ENCODE measurements at regions not wholly inside any gene's neighbourhood (a gene's known extent, or its start where the extent isn't known, plus 50 kb on each side); places are given as distances from the start of the nearest gene placed in this dataset.
"Not testable (repeated sequence)": the region's sequence is repeated elsewhere in the genome, so short reads cannot be mapped to it uniquely, and the experiment has no call there.

GRCh38 chr4:188287169-188287894 lies 148.1 kb downstream of the TRIML1 start:
- DNase-seq: no peak

DNA sequence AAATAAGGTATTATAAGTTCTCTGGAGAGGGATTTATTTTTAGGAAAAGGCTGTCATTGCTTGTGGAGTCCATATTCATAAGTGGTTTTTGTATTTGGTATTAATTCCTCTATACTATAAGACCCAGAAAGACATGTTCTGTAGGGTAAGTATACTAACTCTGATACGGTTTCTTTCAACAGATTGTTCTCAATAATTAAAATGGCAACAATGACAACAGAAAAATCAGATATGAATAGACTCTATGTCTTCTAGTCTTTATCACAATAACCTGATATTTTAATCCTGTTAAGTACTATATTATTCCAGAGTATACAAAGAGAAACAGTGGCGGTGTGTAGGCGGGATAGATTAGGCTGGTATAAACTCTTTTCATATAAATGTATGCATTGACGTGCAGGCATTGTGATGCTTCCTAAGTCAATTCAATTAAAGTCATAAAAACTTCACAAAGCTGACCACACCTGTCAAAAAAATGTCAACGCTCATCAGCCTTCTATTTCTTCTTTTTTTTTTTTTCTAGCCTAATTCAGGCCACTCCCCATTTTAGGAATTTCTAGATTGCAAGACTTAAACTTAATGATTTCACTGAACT lies 150.4 kb downstream of the TRIML1 start:
- no peak for DNase-seq

GRCh38 chr4:188295899-188296298 lies 156.7 kb downstream of the TRIML1 start:
- DNase-seq: no peak

GRCh38 chr4:188296331-188296730 lies 157.1 kb downstream of the TRIML1 start:
- DNase-seq: no peak

DNA sequence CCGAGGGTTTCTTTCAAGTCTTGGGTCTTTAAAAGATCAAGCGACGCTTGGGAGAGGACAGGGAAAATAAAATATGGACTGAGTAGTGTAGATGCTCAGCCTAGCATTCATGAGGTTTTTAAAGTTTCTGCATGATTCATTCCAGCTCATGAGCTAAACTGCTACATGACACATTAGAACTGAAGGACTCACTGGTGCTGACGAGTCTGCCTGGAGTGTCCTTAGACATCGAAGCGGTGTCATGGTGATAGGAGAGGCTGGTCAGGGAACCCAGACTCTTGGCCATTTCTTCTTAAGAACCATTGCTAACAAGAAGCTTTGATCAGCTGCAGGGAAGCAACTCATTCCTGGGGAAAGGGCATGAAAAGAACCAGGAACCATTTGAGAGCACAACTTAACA lies 158.6 kb downstream of the TRIML1 start:
- no peak for DNase-seq

GRCh38 chr4:188299161-188299560 lies 159.9 kb downstream of the TRIML1 start:
- no peak for DNase-seq

- no peak for DNase-seq
Measured at GRCh38 chr4:188300385-188300784, 161.1 kb downstream of the TRIML1 start.

- DNase-seq: no peak
Measured at GRCh38 chr4:188305690-188306089, 166.4 kb downstream of the TRIML1 start.

DNA sequence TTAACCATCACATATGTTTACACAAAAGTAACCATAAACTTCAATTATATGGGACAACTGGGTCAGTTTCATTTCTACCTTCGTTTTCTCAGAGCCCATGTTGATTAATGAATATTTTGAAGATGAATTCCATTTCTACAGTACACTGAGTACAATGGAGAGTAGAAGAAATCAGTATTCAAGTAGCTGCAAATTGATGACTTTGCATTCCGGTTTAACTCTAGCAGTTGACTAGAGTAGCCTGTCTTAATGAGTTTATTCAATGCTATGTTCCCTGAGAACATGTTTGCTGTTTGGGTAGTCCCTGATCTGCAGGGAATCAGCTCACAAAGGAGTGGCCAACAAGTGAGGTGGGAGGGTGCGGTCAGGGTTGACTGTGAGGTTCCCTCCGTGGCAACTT lies 168.3 kb downstream of the TRIML1 start:
- no peak for DNase-seq

DNA sequence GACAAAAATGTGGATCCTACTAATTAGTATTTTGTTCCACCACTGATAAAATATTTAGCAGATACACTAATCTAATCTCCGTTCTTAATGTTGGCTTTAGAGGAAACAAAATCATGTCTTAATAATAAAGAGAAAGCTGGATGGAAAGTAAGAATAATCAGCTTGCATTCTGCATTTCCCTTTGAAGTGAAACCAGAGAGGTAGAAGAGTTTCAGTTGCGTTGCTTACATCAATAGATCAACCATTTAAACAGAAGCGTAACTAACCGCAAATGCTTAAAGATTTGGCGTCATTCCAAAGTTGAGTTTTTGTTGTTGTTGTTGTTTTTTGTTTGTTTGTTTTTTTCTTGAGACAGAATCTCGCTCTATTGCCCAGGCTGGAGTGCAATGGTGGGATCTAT lies 168.9 kb downstream of the TRIML1 start:
- no peak for DNase-seq

- DNase-seq: no peak
Measured at GRCh38 chr4:188316391-188316790, 177.2 kb downstream of the TRIML1 start.

DNA sequence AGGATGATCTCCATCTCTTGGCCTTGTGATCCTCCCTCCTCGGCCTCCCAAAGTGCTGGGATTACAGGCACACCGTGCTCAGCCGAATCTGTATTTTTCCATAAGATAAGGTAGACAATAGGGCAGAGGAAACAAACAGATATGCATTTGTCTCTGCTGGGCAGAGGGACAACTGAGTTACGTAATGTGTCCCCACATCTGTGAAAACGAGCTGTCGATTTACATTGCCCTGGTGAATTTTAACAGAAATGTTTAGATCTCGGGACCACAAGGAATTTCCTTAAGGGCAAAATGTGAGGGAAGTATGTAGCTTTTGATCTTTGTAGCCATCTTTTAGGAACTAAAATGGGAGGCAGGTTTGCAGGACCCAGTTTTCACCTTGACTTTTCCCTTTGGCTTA lies 189.7 kb downstream of the TRIML1 start:
- DNase-seq: no peak

DNA sequence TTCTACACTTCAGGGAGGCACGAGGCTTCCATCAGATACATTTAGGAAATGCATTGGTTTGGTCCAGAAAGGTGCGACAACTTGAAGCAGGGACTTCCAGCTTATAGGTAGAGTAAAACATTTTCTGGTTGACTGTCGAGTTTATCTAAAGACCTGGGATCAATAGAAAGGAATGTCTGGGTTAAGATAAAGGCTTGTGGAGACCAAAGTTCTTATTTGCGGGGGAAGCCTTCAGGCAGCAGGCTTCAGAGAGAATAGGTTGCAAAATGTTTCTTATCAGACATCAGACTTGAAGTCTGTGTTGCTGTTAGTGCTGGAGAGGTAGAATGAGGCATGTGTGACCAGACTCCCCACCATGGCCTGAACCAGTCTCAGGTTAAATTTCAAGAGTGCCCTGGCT lies 190.3 kb downstream of the TRIML1 start:
- DNase-seq: no peak

GRCh38 chr4:188332265-188332664 lies 193.0 kb downstream of the TRIML1 start:
- no peak for DNase-seq

DNA sequence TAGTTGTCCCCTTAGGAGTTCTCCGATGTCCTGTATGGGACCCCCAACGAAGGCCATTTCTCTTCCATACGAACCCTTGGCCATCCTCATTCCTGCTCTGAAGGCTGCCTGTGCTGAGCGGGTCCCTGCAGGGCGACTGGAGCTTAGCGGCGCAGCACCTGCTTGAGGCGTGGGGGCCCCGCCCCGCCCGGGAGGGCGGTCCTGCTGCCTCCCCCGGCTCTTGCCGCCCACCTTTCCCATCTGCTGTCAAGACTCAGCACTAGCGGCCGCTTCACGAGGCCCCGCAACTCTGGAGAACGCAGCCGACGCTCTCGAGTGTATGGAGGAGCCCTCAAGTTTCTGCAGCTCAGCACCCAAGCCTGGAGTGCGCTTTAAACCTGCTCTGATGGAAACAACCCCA lies 197.7 kb downstream of the TRIML1 start:
- DNase-seq: no peak

DNA sequence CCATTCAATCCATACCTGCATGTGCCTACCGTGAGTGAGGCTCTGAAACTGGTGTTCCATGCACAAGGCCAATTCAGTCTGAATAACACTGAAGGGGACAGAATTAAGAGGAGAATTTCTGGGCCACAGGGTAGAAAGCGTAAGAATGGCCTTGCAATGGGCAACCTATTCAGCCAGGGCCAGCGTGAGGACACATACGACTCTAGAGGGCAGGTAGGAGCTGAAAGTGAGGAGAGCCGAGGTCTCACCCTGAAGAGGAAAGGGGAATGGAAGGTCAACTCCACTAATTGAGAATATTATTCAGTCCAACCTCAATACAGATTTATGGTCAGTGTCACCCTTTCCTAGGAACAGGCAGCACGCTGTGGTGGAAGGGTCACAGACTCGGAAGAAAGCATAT lies 202.2 kb downstream of the TRIML1 start:
- no peak for DNase-seq

DNA sequence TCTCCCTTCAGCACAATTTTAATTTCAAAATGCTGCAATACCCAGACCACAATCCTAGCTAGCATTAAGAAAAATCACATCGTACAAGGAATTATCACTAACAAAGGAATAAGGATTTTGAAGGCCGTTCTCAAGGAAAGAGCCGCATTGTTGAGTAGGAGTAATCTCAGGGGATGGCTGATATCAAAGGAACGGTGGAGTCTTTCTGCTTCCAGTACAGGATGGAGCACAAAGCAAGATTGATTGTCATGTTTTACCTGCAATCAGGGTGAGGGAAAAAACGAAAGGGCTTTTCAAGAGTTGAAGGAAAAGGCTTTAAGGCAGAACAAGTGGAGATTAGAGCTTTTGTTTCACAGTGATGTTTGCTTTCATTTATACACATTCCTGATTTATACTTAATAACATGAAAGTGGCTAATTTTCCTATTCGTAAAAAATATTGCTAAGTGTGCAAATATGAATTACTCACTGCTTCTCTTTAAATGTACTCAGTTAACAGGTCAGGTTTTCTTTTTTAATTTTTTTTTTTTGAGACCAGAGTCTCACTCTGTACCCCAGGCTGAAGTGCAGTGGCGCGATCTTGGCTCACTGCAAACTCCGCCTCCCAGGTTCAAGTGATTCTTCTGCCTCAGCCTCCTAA lies 207.0 kb downstream of the TRIML1 start:
- no peak for DNase-seq

DNA sequence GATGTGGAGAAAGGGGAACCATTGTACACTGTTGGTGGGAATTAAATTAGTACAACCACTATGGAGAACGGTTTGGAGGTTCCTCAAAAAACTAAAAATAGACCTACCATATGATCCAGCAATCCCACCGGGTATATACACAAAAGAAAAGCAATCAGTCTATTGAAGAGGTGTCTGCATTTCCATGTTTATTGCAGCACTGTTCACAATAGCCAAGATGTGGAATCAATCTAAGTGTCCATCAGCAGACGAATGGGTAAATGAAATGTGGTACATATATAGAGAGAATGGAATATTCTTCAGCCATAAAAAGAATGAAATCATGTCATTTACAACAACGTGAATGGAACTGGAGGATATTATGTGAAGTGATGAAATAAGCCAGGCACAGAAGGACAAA lies 208.1 kb downstream of the TRIML1 start:
- no peak for DNase-seq

- not testable (repeated sequence) for DNase-seq
Measured at GRCh38 chr4:188349569-188349968, 210.3 kb downstream of the TRIML1 start.

GRCh38 chr4:188363196-188363595 lies 224.0 kb downstream of the TRIML1 start:
- DNase-seq: no peak

DNA sequence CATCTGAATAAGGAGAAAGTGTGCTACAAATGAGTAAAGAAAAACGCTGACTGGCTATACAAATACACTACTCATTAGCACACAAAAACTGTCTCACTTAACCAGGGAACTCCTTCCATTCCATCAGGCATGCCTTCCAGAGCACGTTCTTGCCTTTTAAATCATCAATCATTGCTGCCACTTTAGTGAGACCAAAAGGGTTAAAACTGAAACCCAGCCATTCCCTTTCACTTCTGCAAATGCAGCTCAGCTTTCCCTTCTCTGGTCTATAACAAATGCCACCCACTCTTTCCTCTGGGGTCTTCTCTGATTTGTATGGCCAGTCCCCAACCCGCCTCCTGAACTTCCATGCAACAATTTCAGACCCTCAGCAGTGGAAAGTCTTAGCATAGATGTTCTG lies 231.5 kb downstream of the TRIML1 start:
- no peak for DNase-seq

DNA sequence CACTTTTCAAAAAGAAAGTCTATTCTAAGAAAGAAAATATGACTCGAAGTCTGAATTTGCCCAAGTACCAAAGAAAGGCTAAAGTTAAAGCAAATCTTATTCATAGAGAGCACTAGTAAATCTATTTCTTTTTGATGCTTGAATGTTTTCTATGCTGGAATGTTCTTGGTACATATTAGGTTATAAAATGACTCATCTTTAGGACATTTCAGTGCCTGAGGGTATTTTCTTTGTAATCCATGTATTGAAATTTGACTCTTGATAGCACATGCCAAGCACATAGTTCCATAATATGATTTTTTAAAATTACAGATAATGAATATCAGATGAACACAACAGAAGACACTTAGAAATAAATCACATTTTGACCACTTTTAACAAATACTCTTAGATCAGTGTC lies 232.8 kb downstream of the TRIML1 start:
- DNase-seq: no peak

GRCh38 chr4:188372829-188373228 lies 233.6 kb downstream of the TRIML1 start:
- no peak for DNase-seq

DNA sequence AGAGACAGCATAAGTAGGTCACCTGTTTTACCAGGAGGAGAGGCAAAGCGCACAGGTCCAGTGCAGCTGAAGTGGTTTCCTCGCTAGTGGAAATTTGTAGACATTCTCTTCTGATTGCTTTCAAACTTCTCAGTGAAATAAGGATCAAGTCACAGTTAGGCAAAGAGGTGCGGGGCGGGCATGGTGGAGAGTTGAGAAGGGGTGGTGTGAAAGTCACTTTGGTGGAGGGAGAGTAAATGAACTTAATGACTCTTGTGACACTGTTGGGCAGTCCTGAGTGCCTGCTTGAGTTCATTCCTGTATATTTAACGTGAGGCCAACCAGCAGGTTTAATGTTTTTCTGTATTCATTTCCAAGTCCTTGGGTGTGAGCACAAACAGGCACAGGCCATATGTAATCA lies 235.6 kb downstream of the TRIML1 start:
- no peak for DNase-seq

DNA sequence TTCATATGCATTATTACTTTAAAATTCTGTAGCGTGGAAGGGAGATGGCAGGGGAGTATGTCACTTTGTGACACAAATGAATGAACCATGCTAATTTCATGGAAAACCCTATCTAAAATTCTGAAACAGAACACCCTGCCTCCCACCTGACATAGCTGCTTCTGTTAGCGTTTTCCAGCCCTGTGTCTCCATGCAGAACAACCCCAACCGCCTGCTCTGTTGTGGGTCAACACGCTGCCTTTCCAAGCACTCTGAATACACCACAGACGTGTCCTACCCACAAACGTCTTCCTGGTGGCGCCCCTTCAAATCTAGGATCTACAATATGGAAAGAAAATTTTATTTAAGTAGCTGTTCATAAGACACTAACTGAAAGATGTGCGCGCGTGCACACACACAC lies 238.6 kb downstream of the TRIML1 start:
- DNase-seq: no peak
